Liver (tissue), 3 donors: ENCODE measurements at regions not wholly inside any gene's neighbourhood (a gene's known extent, or its start where the extent isn't known, plus 50 kb on each side); places are given as distances from the start of the nearest gene placed in this dataset.

ENCODE experiments used
- EGR1 ChIP-seq, 2 donors: IDR thresholded peaks; 2 replicates each; pipeline ENCODE4 v1.6.1; 2016 to 2018; ENCODE audit warnings: antibody characterized with exemption in 2 of 2, low read depth in 2 of 2
- FOXA1 ChIP-seq: IDR thresholded peaks from 2 replicates; pipeline ENCODE4 v1.6.1; 2016; ENCODE audit warnings: antibody characterized with exemption
- GABPA ChIP-seq, 2 donors: IDR thresholded peaks in 1 of 2; conservative IDR thresholded peaks in 1 of 2; 2 replicates each; pipeline ENCODE4 v1.6.1; 2016; ENCODE audit warnings: antibody characterized with exemption in 2 of 2, mild to moderate bottlenecking in 1 of 2, moderate library complexity in 1 of 2
- JUND ChIP-seq, 2 donors: IDR thresholded peaks; 2 replicates each; pipeline ENCODE4 v1.6.1; 2016; ENCODE audit warnings: antibody characterized with exemption in 2 of 2
- NR2F2 ChIP-seq: IDR thresholded peaks from 2 replicates; pipeline ENCODE4 v1.6.1; 2016; ENCODE audit warnings: antibody characterized with exemption
- RAD21 ChIP-seq, 2 donors: IDR thresholded peaks; 2 replicates each; pipeline ENCODE4 v1.6.1; 2016; ENCODE audit warnings: antibody characterized with exemption in 2 of 2, mild to moderate bottlenecking in 2 of 2
- TAF1 ChIP-seq: conservative IDR thresholded peaks from 2 replicates; pipeline ENCODE4 v1.6.1; 2016; ENCODE audit warnings: antibody characterized with exemption, mild to moderate bottlenecking
- YY1 ChIP-seq: IDR thresholded peaks from 2 replicates; pipeline ENCODE4 v1.6.1; 2016; ENCODE audit warnings: antibody characterized with exemption, mild to moderate bottlenecking
- TF ChIP-seq, protein P1 (sequence below): IDR thresholded peaks from 2 replicates; pipeline ENCODE4 v1.6.1; 2016; ENCODE audit warnings: antibody characterized with exemption, mild to moderate bottlenecking
- TF ChIP-seq, protein P2 (sequence below): IDR thresholded peaks from 2 replicates; pipeline ENCODE4 v1.6.1; 2016; ENCODE audit warnings: antibody characterized with exemption
- TF ChIP-seq, protein P3 (sequence below): fragments of 150-350 bp; IDR thresholded peaks from 2 replicates; pipeline ENCODE4 v1.5.1; 2017; ENCODE audit warnings: improper control_type of control experiment, low read depth, low read length; ENCODE audit not compliant: missing input control
- TF ChIP-seq, protein P4 (sequence below): IDR thresholded peaks from 2 replicates; pipeline ENCODE4 v1.6.1; 2016; ENCODE audit warnings: antibody characterized with exemption
- TF ChIP-seq, protein P5 (sequence below): IDR thresholded peaks from 2 replicates; pipeline ENCODE4 v1.6.1; 2016; ENCODE audit warnings: antibody characterized with exemption
- donor health status: healthy.
- donor health status: healthy.

DNA sequence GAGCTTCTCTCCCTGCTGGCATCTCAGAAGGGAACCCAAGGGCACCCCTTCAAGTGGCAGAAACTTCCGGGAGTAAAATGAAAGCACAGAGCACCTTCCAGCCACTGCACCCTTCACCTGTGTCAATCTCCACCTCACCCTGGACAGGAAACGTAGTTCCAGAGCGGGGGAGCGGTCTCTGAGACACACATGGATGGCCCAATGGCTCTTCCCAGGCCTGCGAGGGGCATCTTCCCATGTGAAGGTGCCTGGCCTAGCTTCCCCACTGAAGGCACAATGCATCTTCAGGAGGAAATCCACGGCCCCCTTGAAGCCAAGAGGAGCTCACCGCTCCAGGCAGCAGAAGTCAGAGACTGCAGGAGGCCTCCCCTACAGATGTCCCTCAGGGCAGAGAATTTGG lies 234.2 kb downstream of the BRD1 start:
- no peak for TF ChIP-seq EGR1 (IDR thresholded peaks at IDR 0.05; ENCODE audit: low read depth in 2 of 2)
- TF ChIP-seq, protein P1, sequence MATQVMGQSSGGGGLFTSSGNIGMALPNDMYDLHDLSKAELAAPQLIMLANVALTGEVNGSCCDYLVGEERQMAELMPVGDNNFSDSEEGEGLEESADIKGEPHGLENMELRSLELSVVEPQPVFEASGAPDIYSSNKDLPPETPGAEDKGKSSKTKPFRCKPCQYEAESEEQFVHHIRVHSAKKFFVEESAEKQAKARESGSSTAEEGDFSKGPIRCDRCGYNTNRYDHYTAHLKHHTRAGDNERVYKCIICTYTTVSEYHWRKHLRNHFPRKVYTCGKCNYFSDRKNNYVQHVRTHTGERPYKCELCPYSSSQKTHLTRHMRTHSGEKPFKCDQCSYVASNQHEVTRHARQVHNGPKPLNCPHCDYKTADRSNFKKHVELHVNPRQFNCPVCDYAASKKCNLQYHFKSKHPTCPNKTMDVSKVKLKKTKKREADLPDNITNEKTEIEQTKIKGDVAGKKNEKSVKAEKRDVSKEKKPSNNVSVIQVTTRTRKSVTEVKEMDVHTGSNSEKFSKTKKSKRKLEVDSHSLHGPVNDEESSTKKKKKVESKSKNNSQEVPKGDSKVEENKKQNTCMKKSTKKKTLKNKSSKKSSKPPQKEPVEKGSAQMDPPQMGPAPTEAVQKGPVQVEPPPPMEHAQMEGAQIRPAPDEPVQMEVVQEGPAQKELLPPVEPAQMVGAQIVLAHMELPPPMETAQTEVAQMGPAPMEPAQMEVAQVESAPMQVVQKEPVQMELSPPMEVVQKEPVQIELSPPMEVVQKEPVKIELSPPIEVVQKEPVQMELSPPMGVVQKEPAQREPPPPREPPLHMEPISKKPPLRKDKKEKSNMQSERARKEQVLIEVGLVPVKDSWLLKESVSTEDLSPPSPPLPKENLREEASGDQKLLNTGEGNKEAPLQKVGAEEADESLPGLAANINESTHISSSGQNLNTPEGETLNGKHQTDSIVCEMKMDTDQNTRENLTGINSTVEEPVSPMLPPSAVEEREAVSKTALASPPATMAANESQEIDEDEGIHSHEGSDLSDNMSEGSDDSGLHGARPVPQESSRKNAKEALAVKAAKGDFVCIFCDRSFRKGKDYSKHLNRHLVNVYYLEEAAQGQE = no peak
- TF ChIP-seq, protein P2, sequence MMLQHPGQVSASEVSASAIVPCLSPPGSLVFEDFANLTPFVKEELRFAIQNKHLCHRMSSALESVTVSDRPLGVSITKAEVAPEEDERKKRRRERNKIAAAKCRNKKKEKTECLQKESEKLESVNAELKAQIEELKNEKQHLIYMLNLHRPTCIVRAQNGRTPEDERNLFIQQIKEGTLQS = no peak
- TF ChIP-seq, protein P3, sequence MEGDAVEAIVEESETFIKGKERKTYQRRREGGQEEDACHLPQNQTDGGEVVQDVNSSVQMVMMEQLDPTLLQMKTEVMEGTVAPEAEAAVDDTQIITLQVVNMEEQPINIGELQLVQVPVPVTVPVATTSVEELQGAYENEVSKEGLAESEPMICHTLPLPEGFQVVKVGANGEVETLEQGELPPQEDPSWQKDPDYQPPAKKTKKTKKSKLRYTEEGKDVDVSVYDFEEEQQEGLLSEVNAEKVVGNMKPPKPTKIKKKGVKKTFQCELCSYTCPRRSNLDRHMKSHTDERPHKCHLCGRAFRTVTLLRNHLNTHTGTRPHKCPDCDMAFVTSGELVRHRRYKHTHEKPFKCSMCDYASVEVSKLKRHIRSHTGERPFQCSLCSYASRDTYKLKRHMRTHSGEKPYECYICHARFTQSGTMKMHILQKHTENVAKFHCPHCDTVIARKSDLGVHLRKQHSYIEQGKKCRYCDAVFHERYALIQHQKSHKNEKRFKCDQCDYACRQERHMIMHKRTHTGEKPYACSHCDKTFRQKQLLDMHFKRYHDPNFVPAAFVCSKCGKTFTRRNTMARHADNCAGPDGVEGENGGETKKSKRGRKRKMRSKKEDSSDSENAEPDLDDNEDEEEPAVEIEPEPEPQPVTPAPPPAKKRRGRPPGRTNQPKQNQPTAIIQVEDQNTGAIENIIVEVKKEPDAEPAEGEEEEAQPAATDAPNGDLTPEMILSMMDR = no peak
- TF ChIP-seq RAD21 (IDR thresholded peaks at IDR 0.05) = no peak
- no peak for TF ChIP-seq TAF1
- no peak for TF ChIP-seq JUND (IDR thresholded peaks at IDR 0.05)
- no peak for TF ChIP-seq GABPA (IDR thresholded peaks at IDR 0.05 in 1 of 2, conservative IDR thresholded peaks at IDR 0.05 in 1 of 2)
- TF ChIP-seq, protein P4, sequence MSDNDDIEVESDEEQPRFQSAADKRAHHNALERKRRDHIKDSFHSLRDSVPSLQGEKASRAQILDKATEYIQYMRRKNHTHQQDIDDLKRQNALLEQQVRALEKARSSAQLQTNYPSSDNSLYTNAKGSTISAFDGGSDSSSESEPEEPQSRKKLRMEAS = no peak
- no peak for TF ChIP-seq FOXA1
- TF ChIP-seq YY1 = no peak
- no peak for TF ChIP-seq NR2F2
- TF ChIP-seq, protein P5, sequence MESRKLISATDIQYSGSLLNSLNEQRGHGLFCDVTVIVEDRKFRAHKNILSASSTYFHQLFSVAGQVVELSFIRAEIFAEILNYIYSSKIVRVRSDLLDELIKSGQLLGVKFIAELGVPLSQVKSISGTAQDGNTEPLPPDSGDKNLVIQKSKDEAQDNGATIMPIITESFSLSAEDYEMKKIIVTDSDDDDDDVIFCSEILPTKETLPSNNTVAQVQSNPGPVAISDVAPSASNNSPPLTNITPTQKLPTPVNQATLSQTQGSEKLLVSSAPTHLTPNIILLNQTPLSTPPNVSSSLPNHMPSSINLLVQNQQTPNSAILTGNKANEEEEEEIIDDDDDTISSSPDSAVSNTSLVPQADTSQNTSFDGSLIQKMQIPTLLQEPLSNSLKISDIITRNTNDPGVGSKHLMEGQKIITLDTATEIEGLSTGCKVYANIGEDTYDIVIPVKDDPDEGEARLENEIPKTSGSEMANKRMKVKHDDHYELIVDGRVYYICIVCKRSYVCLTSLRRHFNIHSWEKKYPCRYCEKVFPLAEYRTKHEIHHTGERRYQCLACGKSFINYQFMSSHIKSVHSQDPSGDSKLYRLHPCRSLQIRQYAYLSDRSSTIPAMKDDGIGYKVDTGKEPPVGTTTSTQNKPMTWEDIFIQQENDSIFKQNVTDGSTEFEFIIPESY = no peak
